Rectal smooth muscle tissue (tissue), 1 donor: ENCODE measurements at regions not wholly inside any gene's neighbourhood (a gene's known extent, or its start where the extent isn't known, plus 50 kb on each side); places are given as distances from the start of the nearest gene placed in this dataset.

Experiments
- H3K27ac ChIP-seq: one replicate; pipeline ENCODE4 v1.7.0; 2013; ENCODE audit warnings: low read depth, low read length, inconsistent platforms
- H3K27me3 ChIP-seq: one replicate; pipeline ENCODE4 v1.7.0; 2013; ENCODE audit warnings: low read length; ENCODE audit not compliant: control insufficient read depth, insufficient read depth
- H3K36me3 ChIP-seq: one replicate; pipeline ENCODE4 v1.7.0; 2013; ENCODE audit warnings: low read length; ENCODE audit not compliant: control insufficient read depth, insufficient read depth
- H3K4me1 ChIP-seq: one replicate; pipeline ENCODE4 v1.7.0; 2013; ENCODE audit warnings: low read length; ENCODE audit not compliant: control insufficient read depth, insufficient read depth
- H3K4me3 ChIP-seq: one replicate; pipeline ENCODE4 v1.7.0; 2013; ENCODE audit warnings: low read length
- H3K9ac ChIP-seq: one replicate; pipeline ENCODE4 v1.7.0; 2013; ENCODE audit warnings: low read length

DNA sequence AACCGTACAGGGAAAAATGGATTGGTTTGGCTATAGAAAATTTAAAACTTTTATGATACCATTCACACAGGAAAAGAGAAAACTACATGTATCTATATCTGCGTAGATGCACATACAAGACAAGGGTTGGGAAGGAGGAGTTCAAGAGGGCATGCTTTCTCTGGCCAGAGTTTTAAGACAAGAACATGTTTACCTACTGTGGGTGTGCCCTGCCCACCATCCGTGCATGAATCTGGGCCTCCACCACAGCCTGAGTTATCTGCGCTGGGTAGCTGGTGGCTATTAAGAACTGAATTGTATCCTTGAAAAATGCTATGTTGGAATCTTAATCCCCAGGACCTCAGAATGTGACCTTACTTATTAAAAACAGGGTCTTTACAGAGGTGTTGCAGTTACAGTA is 151.6 kb downstream of the AASDH start:
- H3K4me3 ChIP-seq: no peak overlapping the region
- no peaks in the 10 kb centered on the region for H3K36me3 ChIP-seq
- H3K9ac ChIP-seq: no peak overlapping the region
- H3K4me1 ChIP-seq: no peaks in the 10 kb centered on the region
- no peaks in the 10 kb centered on the region for H3K27me3 ChIP-seq
- H3K27ac ChIP-seq: no peak overlapping the region

DNA sequence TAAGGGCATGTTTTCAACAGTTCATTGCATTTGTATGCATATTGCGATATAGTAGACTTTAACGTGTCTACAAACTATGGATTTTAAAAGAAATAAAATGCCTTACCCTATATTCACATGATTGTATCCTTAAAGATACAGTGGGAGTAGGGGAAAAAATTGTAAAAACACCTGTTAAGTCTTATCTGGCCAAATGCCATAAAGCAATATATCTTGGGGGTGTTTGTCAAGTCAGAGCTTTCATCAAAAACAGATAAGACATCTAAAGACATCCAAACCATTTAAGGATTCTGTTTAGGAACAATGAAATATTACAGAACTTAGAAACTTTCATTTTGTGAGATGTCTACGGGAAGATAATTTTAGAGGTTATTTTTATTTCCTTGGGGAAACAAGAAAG is 152.3 kb downstream of the AASDH start:
- Histone ChIP-seq H3K36me3 (no peaks in the 10 kb centered on the region), H3K27me3 (no peaks in the 10 kb centered on the region), H3K27ac (no peak overlapping the region), H3K4me1 (no peaks in the 10 kb centered on the region), H3K9ac (no peak overlapping the region), H3K4me3 (no peak overlapping the region)

DNA sequence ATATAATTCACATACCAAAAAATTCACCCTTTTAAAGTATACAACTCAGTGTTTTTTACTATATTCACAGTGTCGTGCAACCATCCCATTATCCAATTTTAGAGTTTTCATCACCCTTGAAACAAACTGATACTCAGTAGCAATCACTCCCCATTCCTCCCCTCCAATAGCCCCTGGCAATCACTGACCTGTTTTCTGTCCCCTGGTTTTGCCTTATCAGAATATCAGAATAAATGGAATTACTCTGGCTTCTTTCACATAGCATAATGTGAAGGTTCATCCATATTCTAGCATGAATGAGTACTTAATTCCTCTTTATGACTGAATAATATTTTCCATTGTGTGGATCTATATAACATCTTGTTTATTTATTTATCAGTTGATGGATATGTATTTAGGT is 153.2 kb downstream of the AASDH start:
- Histone ChIP-seq H3K4me3 (no peak overlapping the region), H3K27ac (no peak overlapping the region), H3K27me3 (no peaks in the 10 kb centered on the region), H3K4me1 (no peaks in the 10 kb centered on the region), H3K9ac (no peak overlapping the region), H3K36me3 (no peaks in the 10 kb centered on the region)

DNA sequence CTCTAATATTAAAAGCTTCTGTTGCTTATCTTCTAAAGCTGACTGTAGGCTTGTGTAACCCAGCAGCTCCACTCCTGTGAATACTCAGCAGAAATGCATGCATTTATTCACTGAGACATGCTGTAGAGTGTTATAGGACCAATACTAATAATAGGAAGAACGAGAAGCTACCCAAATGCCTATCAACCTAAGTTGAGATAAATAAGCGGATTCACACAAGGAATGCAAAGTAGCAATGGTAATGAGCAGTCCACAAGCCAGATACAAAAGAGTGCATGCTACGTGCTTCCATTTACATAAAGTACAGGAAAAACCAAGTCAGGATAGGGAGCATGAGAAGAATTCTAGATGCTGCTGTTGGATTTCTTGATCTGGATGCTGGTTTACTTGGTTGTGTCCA is 155.9 kb downstream of the AASDH start:
- H3K4me3 ChIP-seq: no peak overlapping the region
- H3K9ac ChIP-seq: no peak overlapping the region
- no peaks in the 10 kb centered on the region for H3K27me3 ChIP-seq
- H3K27ac ChIP-seq: no peak overlapping the region
- H3K36me3 ChIP-seq: no peaks in the 10 kb centered on the region
- H3K4me1 ChIP-seq: no peaks in the 10 kb centered on the region

DNA sequence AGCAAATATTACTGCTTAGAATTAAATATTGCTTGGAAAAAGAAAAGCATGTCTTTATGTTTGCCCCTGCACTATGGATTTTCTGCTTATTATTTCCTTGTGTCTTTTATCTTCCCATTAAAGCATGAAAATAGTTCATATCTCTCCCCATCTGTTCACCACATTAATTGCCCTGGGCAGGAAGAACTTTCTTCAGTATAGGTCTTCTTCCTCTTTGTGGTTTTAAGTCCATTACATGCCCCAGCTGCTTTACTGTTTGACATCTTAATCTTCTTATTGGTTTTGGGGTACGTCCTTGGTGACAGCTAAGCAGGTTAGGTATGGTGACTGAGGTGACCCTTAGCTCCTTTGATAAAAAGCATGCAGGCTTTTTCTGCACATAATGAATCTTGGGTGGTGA is 157.3 kb downstream of the AASDH start:
- Histone ChIP-seq H3K4me1 (no peaks in the 10 kb centered on the region), H3K27ac (no peak overlapping the region), H3K36me3 (no peaks in the 10 kb centered on the region), H3K9ac (no peak overlapping the region), H3K4me3 (no peak overlapping the region), H3K27me3 (no peaks in the 10 kb centered on the region)

DNA sequence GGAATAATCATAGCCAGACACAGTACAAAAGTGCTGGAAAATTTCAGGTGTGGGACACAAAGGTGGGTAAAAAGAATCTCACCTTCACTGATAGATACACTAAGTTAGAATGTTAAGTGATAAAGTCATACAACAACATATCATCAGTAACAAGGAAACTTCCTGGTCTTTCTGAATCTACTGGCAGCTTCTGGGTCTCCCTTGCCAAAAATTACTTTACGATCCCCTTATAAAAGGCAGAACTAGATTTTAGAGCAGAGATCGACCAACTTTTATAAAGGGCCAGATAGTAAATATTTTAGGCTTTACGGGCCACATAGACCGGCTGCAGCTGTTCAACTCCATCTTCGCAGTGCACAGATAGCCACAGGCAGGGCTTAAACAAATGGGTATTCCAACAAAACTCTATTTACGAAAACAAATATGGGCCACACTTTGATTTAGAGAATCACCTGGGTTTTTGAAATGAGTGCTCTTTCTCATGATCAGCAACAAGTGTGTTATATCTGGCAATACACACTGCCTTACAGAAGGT is 159.9 kb downstream of the AASDH start:
- Histone ChIP-seq H3K9ac (no peak overlapping the region), H3K27me3 (no peaks in the 10 kb centered on the region), H3K27ac (no peak overlapping the region), H3K36me3 (no peaks in the 10 kb centered on the region), H3K4me1 (no peaks in the 10 kb centered on the region), H3K4me3 (no peak overlapping the region)

DNA sequence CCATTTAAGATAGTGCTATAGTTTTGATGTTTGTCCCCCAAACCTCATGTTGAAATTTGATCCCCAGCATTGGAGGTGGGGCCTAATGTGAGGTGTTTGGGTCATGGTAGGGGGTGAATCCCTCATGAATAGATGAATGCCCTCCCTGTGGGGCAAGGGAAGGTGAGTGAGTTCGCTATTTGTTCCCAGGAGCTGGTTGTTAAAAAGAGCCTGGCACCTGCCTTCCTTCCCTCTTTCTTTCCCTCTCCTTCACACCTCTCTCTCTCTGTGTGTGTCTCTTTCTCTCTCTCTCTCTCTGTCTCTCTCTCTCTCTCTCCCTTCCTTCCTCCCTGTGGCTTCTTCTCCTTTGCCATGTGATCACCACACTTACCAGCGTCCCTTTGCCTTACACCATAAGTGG is 160.7 kb downstream of the AASDH start:
- no peak overlapping the region for H3K4me3 ChIP-seq
- no peaks in the 10 kb centered on the region for H3K4me1 ChIP-seq
- no peaks in the 10 kb centered on the region for H3K27me3 ChIP-seq
- H3K9ac ChIP-seq: no peak overlapping the region
- H3K36me3 ChIP-seq: no peaks in the 10 kb centered on the region
- no peak overlapping the region for H3K27ac ChIP-seq

DNA sequence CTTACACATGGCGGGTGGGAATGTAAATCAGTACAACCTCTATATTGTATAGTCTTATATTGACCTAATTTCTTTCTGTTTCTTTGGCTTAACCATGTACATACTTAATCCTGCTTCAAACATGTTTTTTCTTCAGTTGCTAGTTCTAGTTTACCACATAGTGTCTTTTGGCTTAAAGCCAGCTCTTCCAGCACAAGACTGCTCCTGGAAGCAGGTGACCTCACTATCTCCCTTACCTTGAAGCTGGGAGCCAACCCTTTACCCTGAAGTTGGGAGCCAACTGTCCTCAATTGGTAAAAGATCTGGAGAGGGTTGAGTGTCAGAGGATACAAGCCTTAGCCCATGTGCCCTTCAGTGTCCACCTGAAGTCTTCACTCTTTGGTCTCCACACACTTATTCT is 162.7 kb downstream of the AASDH start:
- H3K4me3 ChIP-seq: no peak overlapping the region
- H3K27ac ChIP-seq: no peak overlapping the region
- no peak overlapping the region for H3K9ac ChIP-seq
- H3K27me3 ChIP-seq: no peaks in the 10 kb centered on the region
- no peaks in the 10 kb centered on the region for H3K36me3 ChIP-seq
- no peaks in the 10 kb centered on the region for H3K4me1 ChIP-seq

DNA sequence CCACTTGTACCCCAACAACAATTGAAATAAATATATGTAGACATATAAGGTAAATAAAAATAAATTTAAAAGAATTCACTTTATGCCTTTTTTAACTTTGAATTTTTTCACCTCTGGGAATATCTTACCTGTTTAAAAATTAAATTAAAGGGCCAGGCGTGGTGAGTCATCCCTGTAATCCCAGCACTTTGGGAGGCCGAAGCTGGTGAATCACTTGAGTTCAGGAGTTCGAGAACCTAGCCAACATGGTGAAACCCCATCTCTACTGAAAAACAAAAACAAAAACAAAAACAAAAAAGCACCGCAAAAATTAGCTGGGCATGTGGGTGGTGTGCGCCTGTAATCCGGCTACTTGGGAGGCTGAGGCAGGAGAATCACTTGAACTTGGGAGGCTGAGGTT is 164.8 kb downstream of the AASDH start:
- Histone ChIP-seq H3K4me3 (no peak overlapping the region), H3K9ac (no peak overlapping the region), H3K4me1 (no peaks in the 10 kb centered on the region), H3K27ac (no peak overlapping the region), H3K36me3 (no peaks in the 10 kb centered on the region), H3K27me3 (no peaks in the 10 kb centered on the region)

DNA sequence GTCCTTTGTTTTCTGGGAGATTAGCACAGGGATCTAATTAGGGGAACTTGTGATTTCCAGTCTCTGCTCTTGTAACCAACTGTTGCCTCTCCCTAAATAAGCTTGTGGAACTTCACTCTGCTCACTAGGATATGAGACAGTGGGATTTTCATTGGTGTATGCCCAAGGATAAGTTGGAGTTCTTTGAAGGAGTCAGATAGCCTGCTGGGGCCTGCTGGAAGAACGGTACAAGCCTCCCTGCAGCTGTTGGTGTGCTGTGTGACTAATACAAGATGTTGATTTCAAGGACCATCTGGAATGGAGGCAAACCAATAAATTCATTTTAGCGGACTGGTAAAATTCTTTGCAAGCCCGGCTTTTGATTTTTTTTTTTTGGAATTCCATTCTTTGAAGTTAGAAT is 167.0 kb downstream of the AASDH start:
- H3K4me3 ChIP-seq: no peak overlapping the region
- no peaks in the 10 kb centered on the region for H3K4me1 ChIP-seq
- H3K36me3 ChIP-seq: no peaks in the 10 kb centered on the region
- H3K27ac ChIP-seq: no peak overlapping the region
- no peaks in the 10 kb centered on the region for H3K27me3 ChIP-seq
- no peak overlapping the region for H3K9ac ChIP-seq

DNA sequence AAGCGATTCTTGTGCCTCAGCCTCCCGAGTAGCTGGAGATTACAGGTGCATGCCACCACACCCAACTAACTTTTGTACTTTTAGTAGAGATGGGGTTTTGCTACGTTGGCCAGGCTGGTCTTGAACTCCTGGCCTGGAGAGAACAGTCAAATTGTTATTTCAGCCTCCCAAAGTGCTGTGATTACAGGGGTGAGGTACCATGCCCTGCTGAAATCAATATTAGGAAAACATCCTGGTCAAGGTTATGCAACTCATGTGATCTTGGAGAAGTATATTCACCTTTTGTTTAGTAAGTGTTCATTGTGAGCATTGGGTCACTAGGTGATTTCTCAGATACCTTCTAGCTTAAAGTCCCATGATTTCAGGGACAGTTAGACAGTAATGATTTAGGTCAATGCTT is 167.8 kb downstream of the AASDH start:
- H3K27me3 ChIP-seq: no peaks in the 10 kb centered on the region
- no peaks in the 10 kb centered on the region for H3K4me1 ChIP-seq
- H3K27ac ChIP-seq: no peak overlapping the region
- no peak overlapping the region for H3K4me3 ChIP-seq
- no peaks in the 10 kb centered on the region for H3K36me3 ChIP-seq
- no peak overlapping the region for H3K9ac ChIP-seq

DNA sequence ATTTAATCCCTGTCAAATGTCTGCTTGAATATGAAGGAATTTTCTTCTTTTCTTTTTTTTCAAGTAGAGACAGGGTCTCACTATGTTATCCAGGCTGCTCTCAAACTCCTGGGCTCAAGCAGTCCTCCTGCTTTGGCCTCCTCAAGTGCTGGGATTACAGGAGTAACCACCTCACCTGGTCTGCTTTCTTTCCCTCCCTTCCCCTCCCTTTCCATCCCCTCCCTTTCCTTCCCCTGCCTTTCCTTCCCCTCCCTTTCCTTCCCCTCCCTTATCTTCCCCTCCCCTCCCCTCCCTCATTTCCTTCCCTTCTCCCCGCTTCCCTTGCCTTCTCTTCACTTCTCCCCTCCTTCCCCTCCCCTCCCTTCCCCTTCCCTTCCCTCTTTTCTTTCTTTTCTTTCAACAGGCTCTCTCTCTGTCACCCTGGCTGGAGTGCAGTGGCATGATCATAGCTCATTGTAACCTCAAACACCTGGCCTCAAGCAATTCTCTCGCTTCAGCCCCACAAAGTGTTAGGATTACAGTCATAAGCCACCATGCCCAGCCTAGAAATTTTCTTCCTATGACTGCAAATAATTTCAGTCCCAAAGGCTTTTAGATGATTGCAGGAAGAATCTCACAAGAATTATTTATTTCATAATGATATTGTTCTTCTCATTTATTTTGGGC is 168.9 kb downstream of the AASDH start:
- Histone ChIP-seq H3K27me3 (no peaks in the 10 kb centered on the region), H3K9ac (no peak overlapping the region), H3K27ac (no peak overlapping the region), H3K36me3 (no peaks in the 10 kb centered on the region), H3K4me3 (no peak overlapping the region), H3K4me1 (no peaks in the 10 kb centered on the region)

DNA sequence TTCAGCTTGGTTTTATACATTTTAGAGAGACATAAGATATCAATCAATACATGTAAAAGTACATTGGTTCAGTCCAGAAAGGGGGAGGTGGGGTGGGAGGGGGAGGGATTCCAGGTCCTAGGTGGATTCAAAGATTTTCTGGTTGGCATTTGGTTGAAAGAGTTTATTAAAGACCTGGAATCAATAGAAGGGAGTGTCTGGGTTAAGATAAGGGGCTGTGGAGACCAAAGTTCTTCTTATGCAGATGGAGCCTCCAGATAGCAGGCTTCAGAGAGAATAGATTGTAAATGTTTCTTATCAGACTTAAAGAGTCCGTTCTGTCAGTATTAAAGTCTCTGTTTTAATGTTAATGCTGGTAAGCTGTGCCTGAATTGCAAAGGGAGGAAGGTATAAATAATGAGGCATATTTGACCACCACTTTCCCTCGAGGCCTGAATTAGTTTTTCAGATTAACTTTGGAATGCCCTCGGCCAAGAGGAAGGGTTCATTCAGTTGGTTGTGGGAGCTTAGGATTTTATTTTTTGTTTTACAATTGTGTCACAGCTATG is 169.9 kb downstream of the AASDH start:
- Histone ChIP-seq H3K4me1 (no peaks in the 10 kb centered on the region), H3K36me3 (no peaks in the 10 kb centered on the region), H3K27ac (no peak overlapping the region), H3K9ac (no peak overlapping the region), H3K27me3 (no peaks in the 10 kb centered on the region), H3K4me3 (no peak overlapping the region)
